HS-5 (cell line): ENCODE measurements at regions not wholly inside any gene's neighbourhood (a gene's known extent, or its start where the extent isn't known, plus 50 kb on each side); places are given as distances from the start of the nearest gene placed in this dataset.

Experiments
- DNase-seq: peaks from one replicate; pipeline ENCODE4 v3.0.0-alpha.2; 2012; ENCODE audit warnings: low read depth

DNA sequence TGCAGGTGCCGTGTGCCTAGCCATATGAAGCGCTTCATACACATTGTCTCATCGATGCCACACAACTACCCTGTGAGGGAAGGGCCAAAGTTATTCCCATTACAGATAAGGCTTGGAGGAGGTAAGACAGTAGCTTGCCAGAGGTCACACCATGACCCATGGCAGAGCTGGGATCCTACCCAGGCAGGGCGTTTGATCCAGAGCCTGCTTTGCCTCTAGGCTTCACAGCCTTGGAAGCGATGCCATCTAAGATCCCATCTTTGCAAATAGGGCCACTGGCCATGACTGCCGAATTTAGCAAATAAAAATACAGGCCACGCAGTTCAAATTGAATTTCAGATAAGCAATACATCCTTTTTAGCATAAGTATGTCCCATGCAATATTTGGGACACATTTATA, 358.2 kb downstream of the BCOR start:
- no peak for DNase-seq

DNA sequence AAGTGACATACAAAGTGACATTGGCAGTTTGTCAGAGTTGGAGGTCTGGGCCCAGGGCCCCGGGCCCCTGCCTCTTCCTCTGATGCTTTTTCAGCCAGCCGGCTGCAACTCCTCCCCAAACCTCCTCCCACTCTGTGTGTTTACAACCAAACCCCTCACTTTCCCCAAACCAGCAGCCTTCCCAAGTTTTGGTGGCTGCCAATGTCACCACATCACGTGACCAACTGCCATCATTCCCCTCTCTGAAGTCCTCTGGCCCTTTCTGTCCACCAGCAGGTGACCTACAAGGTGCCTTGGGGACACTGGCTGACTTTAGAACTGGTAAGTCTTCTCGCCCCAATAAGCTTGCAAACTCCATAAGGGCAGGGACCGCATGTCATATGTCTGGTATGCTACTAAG, 357.7 kb downstream of the BCOR start:
- DNase-seq = no peak

DNA sequence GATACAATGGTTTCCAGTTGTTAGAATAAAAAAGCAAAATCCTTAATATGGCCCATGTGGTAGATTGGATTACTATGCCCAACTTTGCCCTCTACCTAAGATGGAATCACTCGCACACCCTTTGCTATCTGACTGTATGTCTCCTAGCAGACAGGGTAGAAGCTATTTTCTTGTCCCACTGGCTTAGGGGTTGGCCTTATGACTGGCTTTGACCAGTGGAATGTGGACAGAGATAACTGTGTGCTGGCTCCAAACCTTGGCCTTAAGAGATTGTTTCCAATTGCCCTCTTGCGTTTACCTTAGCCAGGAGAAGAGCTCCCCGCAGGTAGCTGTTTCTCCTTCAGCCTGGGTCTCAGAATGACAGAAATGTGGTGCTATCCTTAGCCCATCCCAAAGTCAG, 355.9 kb downstream of the BCOR start:
- DNase-seq = no peak

DNA sequence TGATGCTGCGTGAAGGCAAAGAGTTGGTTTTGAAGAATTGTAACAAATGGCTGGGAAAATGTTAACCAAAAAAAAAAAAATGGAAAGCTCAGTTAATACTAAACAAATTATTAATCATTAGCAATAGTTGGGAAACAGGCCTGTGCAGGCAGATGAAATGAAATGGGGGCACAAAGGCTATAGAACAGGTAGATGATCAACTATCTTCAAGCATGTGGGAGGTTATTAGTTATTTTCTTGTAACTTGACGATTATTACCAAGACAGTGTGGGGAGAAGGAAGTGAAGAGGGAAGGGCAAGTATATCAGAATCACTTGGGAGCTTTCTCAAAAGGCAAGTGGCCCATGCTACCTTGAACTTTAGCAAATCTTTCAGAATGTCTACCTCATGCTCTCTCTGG, 351.9 kb downstream of the BCOR start:
- no peak for DNase-seq

DNA sequence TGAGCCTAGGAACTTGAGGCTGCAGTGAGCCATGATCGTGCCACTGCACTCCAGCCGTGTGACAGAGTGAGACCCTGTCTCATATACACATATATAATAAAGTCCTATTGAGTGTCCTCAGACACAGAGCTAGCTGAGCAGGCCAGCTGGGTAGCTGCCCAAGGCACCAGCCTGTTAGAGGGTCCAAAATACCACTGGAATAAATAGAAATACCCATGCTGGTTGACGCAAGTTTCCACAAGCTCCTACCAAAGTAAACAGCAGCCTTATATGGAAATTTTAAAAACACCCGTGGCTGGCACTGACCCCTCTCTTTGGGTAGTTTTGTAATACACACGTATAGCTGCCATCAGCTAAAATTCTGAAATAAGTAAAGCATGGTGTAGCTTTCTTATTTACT, 348.6 kb downstream of the BCOR start:
- no peak for DNase-seq

DNA sequence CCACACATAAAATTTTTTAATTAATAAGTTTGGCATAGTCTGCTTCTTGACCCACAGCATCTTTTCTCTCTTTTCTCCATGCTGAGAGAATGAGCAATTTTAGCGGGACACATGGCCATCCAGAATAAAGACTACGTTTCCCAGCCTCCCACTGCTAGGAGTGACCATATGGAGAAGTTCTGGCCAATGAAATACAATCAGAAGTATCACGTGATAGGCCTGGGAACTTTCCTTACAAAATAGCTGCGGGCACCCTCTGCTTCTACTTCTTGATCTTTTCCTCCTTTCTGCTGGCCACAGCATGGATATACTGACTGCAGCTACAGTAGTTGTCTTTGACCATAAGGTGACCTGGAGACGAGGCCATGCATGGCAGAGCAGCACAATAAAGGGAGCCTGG, 348.0 kb downstream of the BCOR start:
- no peak for DNase-seq

DNA sequence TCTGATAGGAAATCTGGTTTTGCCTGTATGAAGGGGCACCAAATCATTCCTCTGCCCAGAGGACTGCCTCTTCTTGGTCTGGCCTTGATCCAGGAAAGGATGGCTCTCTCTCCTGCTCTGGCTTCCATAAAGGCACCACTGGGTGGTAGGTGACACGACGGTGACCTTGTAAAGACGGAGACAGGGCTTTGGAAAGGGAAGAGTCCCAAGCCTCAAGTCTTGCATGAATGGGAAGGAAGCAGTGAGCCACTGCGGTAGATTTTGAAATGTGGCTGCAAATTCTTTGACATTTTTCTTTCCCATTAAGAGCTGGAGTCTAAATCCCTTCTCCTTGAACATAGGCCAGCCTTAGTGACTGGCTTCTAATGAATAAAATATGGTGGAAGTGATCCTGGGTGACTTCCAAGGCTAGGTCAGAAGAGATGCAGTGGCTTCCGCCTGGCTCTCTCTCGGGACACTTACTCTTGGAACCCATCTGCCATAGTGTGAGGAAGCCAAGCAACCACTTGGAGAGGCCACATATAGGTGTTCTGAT, 347.4 kb downstream of the BCOR start:
- no peak for DNase-seq

DNA sequence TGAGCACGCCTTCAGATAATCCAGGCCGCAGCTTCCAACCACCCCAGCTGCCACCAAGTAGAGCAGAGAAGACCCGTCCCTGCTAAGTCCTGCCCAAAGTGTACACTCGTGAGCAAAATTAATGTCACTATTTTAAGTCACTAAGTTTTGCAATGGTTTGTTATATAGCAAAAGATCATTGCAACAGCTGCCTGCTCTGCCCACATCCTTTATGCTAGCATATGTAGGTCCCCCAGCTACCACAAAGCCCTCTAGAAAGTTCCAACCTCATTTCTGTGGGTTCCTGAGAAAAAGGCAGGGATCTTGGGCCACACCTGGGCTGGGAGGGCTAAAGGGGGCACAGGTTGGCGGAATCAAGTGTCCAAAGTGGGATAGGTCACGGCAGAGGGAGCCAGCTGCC, 346.9 kb downstream of the BCOR start:
- no peak for DNase-seq

DNA sequence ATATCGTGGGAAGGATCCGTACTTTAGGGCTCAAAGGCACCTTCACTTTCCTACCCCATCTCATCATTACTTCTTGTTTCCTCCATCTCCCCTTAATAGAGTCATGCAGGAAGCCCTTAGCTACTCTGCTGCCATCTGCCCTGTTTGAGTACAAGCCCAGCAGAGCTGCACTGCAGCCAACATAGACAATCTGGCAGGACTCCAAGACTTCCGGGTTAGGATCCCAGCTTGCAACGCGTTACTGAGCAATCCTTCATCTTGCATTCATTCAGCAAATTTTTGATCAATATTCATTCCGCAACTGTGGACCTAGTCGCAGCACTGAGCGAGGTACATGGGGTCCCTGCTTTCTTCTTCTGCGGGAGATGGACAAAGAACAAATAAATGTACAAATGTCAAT, 344.9 kb downstream of the BCOR start:
- DNase-seq = no peak

DNA sequence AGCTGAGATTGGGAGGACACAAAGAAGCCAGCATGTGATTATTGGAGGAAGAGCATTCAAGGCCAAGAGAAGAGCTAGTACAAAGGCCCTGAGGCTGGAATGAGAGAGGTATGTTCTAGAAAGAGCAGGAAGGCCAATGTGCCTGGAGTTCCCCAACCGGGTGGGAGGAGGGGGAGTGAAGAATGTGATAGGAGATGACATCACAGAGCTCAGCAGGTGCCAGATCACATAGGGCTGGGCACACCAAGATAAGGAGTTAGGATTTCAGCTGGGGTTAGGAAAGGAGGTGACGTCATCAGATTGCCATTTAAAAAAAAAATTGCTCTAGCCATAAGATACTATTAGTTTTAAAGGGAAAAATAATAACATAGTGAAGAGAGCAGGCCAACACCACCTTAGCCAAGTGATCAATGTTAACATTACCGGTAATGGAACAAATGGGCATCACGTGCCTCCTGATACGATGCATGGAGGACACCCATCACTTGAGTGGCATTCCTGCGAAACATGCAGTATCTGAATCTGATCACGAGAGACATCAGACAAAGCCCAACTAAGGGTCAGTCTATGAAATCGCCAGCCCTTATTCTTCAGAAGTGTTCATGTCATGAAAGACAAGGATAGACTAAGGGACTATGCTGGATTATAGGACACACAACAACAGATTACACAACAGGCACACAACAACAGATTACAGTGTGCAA, 344.3 kb downstream of the BCOR start:
- DNase-seq = no peak

DNA sequence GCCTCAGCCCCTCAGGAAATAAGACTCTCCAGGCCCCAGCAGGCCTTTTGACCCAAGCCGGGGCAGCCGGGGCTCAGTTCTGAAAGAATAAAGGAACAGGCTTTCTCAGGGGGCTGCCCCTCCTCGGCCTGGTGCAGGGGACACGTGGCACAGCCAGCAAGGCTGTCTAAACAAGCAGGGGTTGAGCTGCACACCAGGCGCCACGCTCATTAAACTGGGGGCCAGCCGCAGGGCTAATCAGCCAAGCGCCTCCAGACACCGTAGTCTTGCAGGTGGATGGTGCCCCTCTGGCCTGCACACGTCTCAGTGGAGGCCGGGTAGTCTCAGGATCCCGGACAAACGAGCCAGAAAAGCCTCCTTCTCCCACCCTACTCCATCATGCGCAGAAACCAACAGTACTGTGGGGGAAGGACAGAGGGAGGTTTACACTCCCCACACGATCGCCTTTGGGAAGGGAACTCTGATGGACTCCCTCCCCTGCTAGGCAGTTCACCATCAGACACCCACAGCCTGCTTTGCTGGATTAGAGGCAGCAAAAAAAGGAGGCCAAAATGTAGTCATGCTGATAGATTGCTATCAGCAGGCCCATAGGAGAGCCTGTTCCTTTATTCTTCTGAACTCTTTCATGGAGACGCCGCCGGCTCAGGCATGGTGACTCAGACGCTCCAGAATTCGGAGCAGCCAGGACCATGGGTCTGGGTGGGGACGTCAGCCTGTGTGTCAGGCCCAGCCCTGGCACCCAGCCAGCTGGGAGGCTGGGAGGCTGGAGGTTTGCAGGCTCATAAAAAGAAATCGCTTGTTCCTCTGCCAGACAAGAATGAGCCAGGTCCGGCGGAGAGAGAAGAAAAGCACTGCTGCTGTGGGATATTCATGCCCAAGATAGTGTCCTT, 342.4 kb downstream of the BCOR start:
- DNase-seq = peak; percentile 60

DNA sequence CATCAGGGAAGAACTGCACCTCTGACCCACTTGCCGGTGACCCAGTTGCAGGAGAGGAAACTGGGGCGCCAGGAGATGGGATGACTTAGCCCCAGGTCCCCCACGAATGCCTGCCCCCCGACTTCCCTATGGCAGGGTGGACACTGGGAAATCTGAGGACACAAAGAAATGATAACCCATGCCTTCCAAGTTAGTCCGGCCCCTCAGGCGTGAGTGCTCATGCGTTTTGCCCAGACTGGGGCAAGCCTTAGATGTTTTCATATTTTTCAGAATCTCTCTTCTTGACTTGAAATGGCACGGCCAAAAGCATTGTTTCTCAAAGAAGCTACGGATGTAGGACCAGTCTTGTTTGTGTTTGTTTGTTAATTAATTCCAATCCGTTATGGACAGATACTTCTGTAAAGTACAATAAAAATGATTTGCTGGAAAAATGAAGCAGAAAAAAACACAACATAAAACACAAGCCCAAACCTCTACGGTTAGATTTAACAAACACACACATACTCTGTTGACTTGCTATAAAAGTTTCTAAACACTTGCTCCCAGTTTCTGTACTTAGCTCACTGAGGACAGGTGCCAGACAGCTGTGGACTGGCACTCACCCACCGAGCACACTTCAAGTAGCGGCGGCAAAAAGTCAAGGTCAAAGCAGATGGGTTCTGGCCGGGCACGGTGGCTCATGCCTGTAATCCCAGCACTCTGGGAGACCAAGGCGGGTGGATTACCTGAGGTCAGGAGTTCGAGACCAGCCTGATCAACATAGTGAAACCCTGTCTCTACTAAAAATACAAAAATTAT, 341.5 kb downstream of the BCOR start:
- DNase-seq = no peak

DNA sequence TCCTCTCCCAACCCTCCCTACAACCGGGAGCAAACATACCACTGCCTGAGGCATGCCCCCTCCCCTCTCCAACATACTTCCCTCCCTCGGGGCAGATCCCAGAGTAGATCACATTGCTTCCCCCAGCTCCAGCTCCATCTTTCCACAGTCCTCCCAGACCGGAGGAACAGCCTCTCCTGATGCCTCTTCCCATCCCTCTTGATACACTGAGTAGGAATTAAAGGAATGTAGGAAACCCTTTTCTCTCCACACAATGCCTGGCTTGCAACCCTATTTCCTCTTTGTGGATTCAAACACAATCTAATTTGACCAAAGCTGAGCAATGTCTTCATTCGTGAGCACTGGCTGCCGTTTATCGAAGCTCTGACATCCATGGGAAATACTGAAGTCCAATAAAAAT, 339.8 kb downstream of the BCOR start:
- no peak for DNase-seq

DNA sequence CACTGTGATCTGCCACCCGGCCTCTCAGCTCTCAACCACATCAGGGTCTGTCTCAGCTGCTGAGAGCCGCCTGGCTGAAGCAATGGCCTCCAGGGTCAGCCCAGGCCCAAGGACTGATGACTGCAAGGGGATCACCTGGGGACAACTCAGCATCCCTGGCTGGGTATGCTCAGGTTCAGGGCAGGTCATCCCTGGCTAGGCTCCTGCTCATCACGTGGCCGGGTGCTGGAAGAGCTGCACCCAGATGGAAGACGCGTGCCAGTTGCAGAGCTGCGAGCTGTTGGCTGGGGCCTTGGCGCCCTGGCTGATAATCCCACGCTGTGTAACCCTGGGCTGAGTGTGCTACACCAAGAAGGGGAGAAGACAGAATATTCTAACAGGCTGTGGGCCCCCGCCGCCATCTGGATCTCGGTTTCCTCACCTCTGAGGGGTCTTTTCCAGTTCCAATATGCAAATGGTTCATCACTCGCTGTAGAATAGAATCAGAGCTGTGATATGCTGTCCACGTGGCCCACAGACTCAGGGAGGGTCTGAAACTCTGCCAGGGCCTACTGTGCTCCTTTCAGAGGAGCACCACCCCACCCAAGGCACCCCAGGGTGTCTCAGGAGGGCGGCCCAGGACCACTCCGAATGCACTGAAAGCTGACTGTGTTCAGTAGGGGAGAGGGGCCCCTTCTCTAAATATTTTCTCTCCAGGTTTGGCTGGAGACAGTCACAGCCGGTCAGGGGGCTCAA, 338.8 kb downstream of the BCOR start:
- no peak for DNase-seq

DNA sequence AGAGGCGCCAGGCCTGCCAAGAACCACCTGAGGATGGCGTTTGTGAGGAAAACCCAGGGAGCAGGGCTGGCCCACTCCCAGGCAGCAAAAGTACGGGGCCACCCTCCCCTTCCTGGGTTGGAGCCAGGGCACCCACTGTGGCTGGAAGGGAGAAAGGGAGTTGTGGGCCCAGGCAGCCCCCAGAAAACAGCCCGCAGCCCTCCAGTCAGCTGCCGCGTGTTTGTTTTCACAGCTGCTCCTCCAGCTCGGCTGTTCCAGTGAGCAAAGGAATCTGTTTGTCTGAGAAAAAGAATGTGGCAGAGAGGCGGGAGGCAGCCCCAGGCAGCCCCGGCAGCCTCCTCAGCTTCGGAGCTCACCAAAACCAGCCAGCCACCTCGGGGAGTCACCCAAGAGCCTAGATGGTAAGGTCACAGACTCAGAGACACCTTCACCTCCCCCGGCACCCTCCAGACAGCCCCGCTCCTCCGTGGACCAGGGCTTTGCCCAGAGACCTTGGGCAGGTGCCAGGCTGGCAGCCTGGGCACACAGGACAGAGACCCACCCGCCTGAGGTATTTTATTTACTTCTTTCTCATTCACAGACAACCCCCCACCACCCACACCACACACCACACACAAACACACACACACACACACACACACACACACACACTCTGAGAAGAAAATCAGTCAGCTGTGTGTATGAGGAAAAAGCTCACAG, 338.1 kb downstream of the BCOR start:
- DNase-seq = no peak

DNA sequence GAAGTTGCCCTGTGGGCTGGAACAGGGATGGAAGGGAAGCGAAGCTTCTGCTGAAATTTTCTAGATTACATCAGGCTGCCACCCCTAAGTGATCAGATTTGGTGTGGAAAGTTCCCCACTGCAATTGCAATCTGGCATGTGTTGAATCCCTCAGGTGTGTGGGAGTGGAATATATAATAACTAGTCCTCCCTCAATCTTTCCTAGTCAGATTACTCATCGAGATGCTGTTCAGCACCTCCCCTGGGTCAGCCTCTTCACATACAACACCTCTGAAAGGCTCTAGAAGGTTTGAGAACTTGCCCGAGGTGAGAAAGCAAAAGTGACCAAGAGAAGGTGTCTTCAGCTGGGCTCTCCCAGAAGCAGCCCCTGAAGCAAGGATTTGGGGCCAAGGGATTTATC, 336.8 kb downstream of the BCOR start:
- no peak for DNase-seq

DNA sequence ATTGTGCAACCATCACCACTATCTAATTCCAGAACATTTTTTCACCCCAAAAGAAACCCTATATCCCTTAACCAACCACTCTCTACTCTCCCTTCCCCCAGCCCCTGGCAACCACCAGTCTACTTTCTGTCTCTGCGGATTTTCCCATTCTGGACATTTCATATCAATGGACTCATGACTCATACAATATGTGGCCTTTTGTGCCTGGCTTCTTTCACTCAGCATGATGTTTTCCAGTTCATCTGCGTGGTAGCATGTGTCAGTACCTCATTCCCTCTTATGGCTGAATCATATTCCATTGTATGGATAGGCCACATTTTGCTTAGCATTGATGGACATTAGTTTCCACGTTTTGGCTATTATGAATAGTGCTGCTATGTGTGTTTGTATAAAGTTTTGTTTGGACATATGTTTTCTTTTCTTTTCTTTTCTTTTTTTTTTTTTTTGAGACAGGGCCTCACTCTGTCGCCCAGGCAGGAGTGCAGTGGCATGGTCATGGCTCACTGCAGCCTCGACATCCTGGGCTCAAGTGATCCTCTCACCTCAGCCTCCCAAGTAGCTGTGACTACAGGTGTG, 335.4 kb downstream of the BCOR start:
- DNase-seq = peak; percentile 16

DNA sequence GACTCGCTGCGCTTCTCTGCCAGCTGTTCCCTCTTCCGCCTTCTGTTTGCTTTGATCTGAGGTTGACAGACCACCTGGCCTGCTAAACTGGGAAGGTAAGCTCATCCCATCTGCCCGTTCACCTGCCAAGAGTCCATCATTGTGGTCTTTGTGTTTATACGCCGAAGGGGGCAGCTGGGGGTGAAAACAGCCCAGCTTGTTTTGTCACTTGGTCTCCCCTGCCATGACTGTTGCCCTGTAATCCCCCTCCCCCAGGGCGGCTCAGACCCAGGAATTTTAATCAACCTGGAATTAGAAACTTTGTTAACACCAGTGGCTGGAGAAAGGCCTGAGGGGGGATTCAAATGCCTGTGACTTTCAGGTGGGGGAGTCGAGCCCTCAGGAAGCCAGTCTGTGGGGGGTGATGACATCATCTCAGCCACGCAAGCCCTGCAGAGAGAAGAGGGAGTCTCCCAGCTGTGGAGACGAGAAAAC, 333.3 kb downstream of the BCOR start:
- DNase-seq = no peak

DNA sequence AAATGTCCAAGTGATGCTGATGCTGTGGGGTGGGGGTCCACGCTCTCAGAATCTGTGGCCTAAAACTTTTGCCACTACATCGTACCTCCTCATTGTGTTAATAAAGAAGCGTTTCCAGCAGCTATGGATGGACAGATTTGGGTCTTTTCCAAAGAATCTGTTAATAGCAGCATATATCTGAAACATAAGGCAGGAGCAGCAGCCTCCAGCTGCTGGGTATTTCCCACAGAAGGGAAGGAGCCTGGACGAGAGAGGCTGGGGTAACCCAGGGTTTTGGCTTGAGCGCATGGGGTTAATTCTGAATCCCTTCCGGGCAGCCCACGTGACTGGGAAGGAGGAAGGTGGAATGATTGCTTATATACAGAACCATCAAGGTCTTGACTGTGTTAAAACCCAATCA, 332.4 kb downstream of the BCOR start:
- DNase-seq = no peak

DNA sequence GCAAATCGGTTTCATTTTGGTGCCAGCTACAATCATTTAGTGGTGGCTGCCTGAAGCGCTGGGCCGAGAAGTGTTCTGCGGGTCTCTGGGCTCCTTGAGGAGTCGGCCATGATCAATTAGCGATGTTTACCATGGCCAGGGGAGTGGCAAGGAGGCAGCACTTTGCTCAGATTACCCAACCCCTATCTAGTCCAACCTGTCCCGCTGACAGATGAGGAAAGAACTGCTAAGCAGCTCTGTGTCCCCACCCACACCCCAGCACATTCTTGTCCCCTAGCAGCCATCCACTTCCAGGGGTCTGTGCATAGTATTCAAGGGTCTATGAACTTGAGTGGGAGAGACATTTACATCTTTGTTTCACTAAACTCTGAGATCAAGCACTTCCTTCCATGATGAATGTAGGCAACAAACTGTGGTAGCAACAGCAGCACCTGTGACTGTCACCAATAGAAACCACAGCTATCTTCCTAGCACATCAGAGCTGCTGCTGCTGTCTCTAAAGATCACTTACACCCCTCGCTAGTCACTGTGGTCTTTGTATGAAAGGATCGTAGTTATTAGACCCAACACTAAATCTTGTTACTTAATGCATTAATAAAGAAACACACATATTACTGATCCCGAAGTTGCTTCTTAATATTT, 331.6 kb downstream of the BCOR start:
- no peak for DNase-seq
